ENCODE measurements at regions not wholly inside any gene's neighbourhood (a gene's known extent, or its start where the extent isn't known, plus 50 kb on each side); places are given as distances from the start of the nearest gene placed in this dataset.
A peak's percentile ranks its signal among the peaks of the same experiment; 100 is the strongest.

- intact Hi-C loops (cut with micrococcal nuclease): no loop called here
These were observed 283.6 kb downstream of the UACA start for GRCh38 chr15:70479785-70480184.

DNA sequence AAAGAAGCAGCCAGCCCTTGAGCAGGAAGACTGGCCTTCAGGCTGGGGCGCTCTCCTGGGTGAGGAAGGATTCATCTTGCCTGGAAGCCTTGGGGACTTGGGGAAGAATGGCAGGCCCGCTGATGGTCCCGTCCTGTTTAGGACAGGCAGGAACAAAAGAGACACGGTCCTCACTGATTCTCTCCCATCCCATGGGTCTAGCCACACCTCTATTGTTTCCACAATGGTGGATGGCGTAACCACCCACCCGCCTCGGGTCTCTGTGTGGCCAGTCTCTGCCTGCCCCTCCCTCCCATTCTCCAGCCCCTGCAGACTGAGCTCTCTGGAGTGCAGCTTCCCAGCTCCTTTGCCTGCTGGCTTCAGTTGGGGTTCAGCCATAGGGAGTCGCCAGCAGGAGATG is 284.3 kb downstream of the UACA start:
- Histone ChIP-seq H3K27me3 (ENCODE audit: low read depth) (peaks cover 62% of the 10 kb centered on the region), H3K9me3 (replicated peaks) (no peaks in the 10 kb centered on the region), H3K27ac (replicated peaks) (no peak overlapping the region), H3K36me3 (no peaks in the 10 kb centered on the region), H3K4me1 (peaks cover 16% of the 10 kb centered on the region), H3K4me3 (no peak overlapping the region)
- intact Hi-C loops (cut with micrococcal nuclease): no loop called here
- DNase-seq: no peak
- no peak for TF ChIP-seq CTCF (IDR thresholded peaks at IDR 0.05; ENCODE audit: borderline replicate concordance)

More at GRCh38 chr15:70479785-70480184, 283.6 kb downstream of the UACA start:
- H3K36me3 ChIP-seq: no peaks in the 10 kb centered on the region
- H3K4me1 ChIP-seq: peaks cover 9% of the 10 kb centered on the region
- peaks cover 59% of the 10 kb centered on the region for H3K27me3 ChIP-seq (ENCODE audit: low read depth)
- TF ChIP-seq CTCF (IDR thresholded peaks at IDR 0.05; ENCODE audit: borderline replicate concordance): no peak
- no peaks in the 10 kb centered on the region for H3K9me3 ChIP-seq (replicated peaks)
- DNase-seq: no peak
- no peak overlapping the region for H3K4me3 ChIP-seq
- no peak overlapping the region for H3K27ac ChIP-seq (replicated peaks)

DNA sequence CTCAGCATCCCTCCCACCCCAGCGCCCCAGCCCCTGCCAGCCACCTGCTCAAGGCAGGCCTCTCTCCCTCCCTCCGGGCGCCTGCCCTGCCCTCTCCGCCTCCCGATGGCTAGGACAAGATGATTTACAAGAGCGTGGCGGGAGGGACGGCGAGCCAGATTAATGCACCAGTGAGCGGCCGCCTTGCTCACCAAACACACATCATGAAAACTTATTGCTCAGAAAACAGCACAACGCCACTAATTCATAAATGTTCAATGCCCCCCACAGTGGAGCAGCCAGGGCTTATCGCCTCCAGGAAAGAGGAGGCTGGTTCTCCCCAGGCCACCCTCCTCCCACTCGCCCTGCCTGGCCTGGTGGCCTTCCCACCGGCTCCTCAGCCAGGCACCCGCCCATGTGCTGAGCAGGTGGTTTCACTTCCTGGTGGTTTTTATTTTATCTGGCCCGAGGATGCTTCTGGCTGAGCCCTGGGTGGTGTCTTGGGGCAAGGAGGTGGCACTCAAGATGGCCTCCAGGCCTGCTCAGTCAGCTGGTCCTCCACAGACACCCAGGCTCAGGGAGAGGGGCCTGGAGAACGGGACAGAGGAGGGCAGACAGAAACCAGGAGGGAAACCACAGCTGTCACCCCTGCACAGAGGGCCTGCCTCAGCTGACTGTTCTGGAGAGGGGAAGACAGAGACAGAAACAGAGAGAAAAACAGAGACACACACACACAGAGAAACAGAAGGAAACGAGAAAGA is 284.9 kb downstream of the UACA start:
- no peak overlapping the region for H3K27ac ChIP-seq (replicated peaks)
- peak; percentile 36 for DNase-seq
- intact Hi-C loops (cut with micrococcal nuclease): no loop called here
- peaks cover 68% of the 10 kb centered on the region for H3K27me3 ChIP-seq (ENCODE audit: low read depth)
- no peaks in the 10 kb centered on the region for H3K9me3 ChIP-seq (replicated peaks)
- no peak overlapping the region for H3K4me3 ChIP-seq
- H3K4me1 ChIP-seq: peaks cover 22% of the 10 kb centered on the region
- H3K36me3 ChIP-seq: no peaks in the 10 kb centered on the region
- TF ChIP-seq CTCF (IDR thresholded peaks at IDR 0.05; ENCODE audit: borderline replicate concordance): no peak

DNA sequence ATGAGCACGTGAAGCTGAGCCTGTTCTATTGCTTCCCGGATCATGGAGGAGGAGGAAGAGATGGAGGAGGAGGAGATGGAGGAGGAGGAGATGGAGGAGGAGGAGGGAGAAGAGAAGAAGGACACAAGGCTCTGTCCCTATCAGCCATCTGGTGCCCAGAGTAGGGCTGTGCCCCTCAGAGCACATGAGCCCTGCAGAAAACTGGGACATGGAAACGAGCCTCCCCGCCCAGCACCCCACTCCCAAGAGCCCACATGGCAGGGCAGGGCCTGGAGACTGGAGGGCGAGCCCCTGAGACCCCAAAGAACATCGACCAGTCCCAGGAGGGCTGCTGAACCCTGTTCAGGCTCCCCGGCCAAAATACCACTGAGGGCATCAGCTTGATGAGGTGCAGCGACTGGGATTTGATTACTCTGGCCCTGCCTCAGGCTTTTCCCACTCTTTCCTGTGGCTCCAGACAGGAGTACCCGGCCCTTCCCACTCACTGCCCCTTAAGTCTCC is 285.6 kb downstream of the UACA start:
- intact Hi-C loops (cut with micrococcal nuclease): no loop called here
- DNase-seq: no peak
- TF ChIP-seq CTCF (IDR thresholded peaks at IDR 0.05; ENCODE audit: borderline replicate concordance): no peak
- H3K27me3 ChIP-seq (ENCODE audit: low read depth): peaks cover 67% of the 10 kb centered on the region
- H3K9me3 ChIP-seq (replicated peaks): no peaks in the 10 kb centered on the region
- peaks cover 22% of the 10 kb centered on the region for H3K4me1 ChIP-seq
- H3K4me3 ChIP-seq: no peak overlapping the region
- H3K27ac ChIP-seq (replicated peaks): no peak overlapping the region
- H3K36me3 ChIP-seq: no peaks in the 10 kb centered on the region

DNA sequence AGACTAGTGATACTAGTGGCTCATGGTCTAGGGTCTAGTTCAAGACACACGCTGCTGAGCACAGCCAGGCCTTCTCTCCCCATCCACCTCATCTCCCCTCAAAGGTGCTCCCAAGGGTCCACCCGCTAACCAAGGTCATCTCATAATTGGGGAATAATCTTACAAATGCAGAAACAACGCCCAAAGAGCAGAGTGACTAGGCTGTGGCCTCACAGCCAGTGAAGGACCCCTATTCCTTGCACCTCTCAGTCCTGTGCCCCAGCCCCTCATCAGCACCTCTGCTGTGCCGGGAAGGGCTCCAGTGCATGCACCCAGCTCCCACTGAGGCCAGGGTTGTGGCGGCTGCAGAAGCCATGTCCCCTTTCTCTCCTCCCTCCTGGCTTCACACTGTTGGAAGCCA is 286.9 kb downstream of the UACA start:
- intact Hi-C loops (cut with micrococcal nuclease): no loop called here
- no peaks in the 10 kb centered on the region for H3K9me3 ChIP-seq (replicated peaks)
- peaks cover 22% of the 10 kb centered on the region for H3K4me1 ChIP-seq
- DNase-seq: no peak
- no peaks in the 10 kb centered on the region for H3K36me3 ChIP-seq
- TF ChIP-seq CTCF (IDR thresholded peaks at IDR 0.05; ENCODE audit: borderline replicate concordance): no peak
- H3K27ac ChIP-seq (replicated peaks): no peak overlapping the region
- peaks cover 56% of the 10 kb centered on the region for H3K27me3 ChIP-seq (ENCODE audit: low read depth)
- no peak overlapping the region for H3K4me3 ChIP-seq

Data from left ventricle myocardium inferior (tissue), 1 donor.